ENCODE measurements at regions not wholly inside any gene's neighbourhood (a gene's known extent, or its start where the extent isn't known, plus 50 kb on each side); places are given as distances from the start of the nearest gene placed in this dataset.
"Not testable (repeated sequence)": the region's sequence is repeated elsewhere in the genome, so short reads cannot be mapped to it uniquely, and the experiment has no call there.

- DNase-seq (ENCODE audit: low read depth in 2 of 2), result not testable (repeated sequence)
Observed at GRCh38 chr5:71822065-71822464, 103.0 kb downstream of the CARTPT start.

- no peak for DNase-seq (ENCODE audit: low read depth in 2 of 2)
Observed at GRCh38 chr5:71825992-71826391, 106.9 kb downstream of the CARTPT start.

- peak; percentile 41 to 44 for DNase-seq (ENCODE audit: low read depth in 2 of 2)
Observed at GRCh38 chr5:71828291-71829040, 109.4 kb downstream of the CARTPT start.

- DNase-seq (ENCODE audit: low read depth in 2 of 2), result no peak
Observed at GRCh38 chr5:71829206-71829605, 110.1 kb downstream of the CARTPT start.

GRCh38 chr5:71830681-71831539 lies 111.8 kb downstream of the CARTPT start:
- peak; percentile 90 to 92 for DNase-seq (ENCODE audit: low read depth in 2 of 2)

- no peak for DNase-seq (ENCODE audit: low read depth in 2 of 2)
Observed at GRCh38 chr5:71832812-71833715, 114.0 kb downstream of the CARTPT start.

GRCh38 chr5:71834601-71835000 lies 115.5 kb downstream of the CARTPT start:
- DNase-seq (ENCODE audit: low read depth in 2 of 2), result no peak

GRCh38 chr5:71836084-71836483 lies 117.0 kb downstream of the CARTPT start:
- DNase-seq (ENCODE audit: low read depth in 2 of 2), result no peak

- DNase-seq (ENCODE audit: low read depth in 2 of 2), result no peak
Observed at GRCh38 chr5:71836559-71837112, 117.6 kb downstream of the CARTPT start.

- no peak for DNase-seq (ENCODE audit: low read depth in 2 of 2)
Observed at GRCh38 chr5:71838286-71838685, 119.2 kb downstream of the CARTPT start.

- DNase-seq (ENCODE audit: low read depth in 2 of 2), result no peak
Observed at GRCh38 chr5:71839096-71839884, 120.2 kb downstream of the CARTPT start.

GRCh38 chr5:71841107-71841506 lies 122.0 kb downstream of the CARTPT start:
- no peak for DNase-seq (ENCODE audit: low read depth in 2 of 2)

- no peak for DNase-seq (ENCODE audit: low read depth in 2 of 2)
Observed at GRCh38 chr5:71843111-71843510, 124.0 kb downstream of the CARTPT start.

GRCh38 chr5:71844862-71845261 lies 125.8 kb downstream of the CARTPT start:
- DNase-seq (ENCODE audit: low read depth in 2 of 2), result no peak

GRCh38 chr5:71859515-71859914 lies 140.4 kb downstream of the CARTPT start:
- no peak for DNase-seq (ENCODE audit: low read depth in 2 of 2)

GRCh38 chr5:71860048-71860447 lies 141.0 kb downstream of the CARTPT start:
- DNase-seq (ENCODE audit: low read depth in 2 of 2), result no peak

GRCh38 chr5:71861682-71862081 lies 142.6 kb downstream of the CARTPT start:
- DNase-seq (ENCODE audit: low read depth in 2 of 2), result no peak

- DNase-seq (ENCODE audit: low read depth in 2 of 2), result no peak
Observed at GRCh38 chr5:71862087-71862486, 143.0 kb downstream of the CARTPT start.

GRCh38 chr5:71862507-71863060 lies 143.5 kb downstream of the CARTPT start:
- peak in 1 of 2 experiments; percentile 26 for DNase-seq (ENCODE audit: low read depth in 2 of 2)

Measured in fibroblast of skin of left quadriceps (primary cell).